ENCODE measurements at regions not wholly inside any gene's neighbourhood (a gene's known extent, or its start where the extent isn't known, plus 50 kb on each side); places are given as distances from the start of the nearest gene placed in this dataset.

GRCh38 chr7:33729726-33730125 lies 175.6 kb upstream of the BMPER start:
- TF ChIP-seq CTCF (IDR thresholded peaks at IDR 0.05; ENCODE audit: low read depth, low read length), result no peak
- TF ChIP-seq POLR2A (IDR thresholded peaks at IDR 0.05; ENCODE audit: extremely low read depth, insufficient read length), result no peak
- no peak for TF ChIP-seq MAX (IDR thresholded peaks at IDR 0.05; ENCODE audit: low read depth, low read length)

Measured in NB4 (cell line).